HEK293 (cell line): ENCODE measurements at regions not wholly inside any gene's neighbourhood (a gene's known extent, or its start where the extent isn't known, plus 50 kb on each side); places are given as distances from the start of the nearest gene placed in this dataset.

ENCODE experiments used
- CTCF ChIA-PET: fragments of 350-600 bp; formaldehyde crosslinking; extraction: SDS; loops from one replicate; lab custom pipeline; 2021; ENCODE audit warnings: antibody characterized with exemption; lab: Yijun Ruan, JAX
- POLR2A ChIA-PET: fragments of 300-600 bp; formaldehyde crosslinking; extraction: SDS; loops from one replicate; lab custom pipeline; 2020; ENCODE audit warnings: antibody characterized with exemption, inconsistent platforms; lab: Yijun Ruan, JAX
- H3K27ac ChIP-seq: fragments of 200-500 bp; sonication (Bioruptor generic); 2 replicates; pipeline ENCODE4 v1.5.1; 2014; ENCODE audit warnings: low read depth, low read length, control low read depth, inconsistent platforms; ENCODE audit errors: extremely low read depth
- H3K36me3 ChIP-seq, 2 experiments: fragments of 200-500 bp in 1 of 2; sonication (Bioruptor generic) in 1 of 2; 1 replicate in 1 of 2; 2 replicates in 1 of 2; pipeline ENCODE4 v1.5.1; 2014 to 2017; ENCODE audit warnings: inconsistent platforms in 2 of 2, low read length in 2 of 2; ENCODE audit not compliant: control insufficient read depth in 2 of 2, insufficient read depth in 1 of 2
- H3K4me1 ChIP-seq: fragments of 200-500 bp; sonication (Bioruptor generic); 2 replicates; pipeline ENCODE4 v1.5.1; 2014; ENCODE audit warnings: mild to moderate bottlenecking, low read length, inconsistent platforms; ENCODE audit not compliant: control insufficient read depth, insufficient read depth
- H3K4me3 ChIP-seq: 2 replicates; pipeline ENCODE4 v1.5.1; 2011; ENCODE audit warnings: low read depth, mild to moderate bottlenecking, control low read depth, low read length, moderate library complexity
- H3K9me3 ChIP-seq: fragments of 200-500 bp; sonication (Bioruptor generic); 2 replicates; pipeline ENCODE4 v1.5.1; 2014; ENCODE audit warnings: low read depth, low read length, inconsistent platforms; ENCODE audit not compliant: control insufficient read depth, insufficient read depth
- IKZF3 ChIP-seq: fragments of 450-650 bp; IDR thresholded peaks from 2 replicates; pipeline ENCODE4 v1.5.0; 2018; ENCODE audit warnings: missing biosample characterization, mild to moderate bottlenecking, missing genetic modification characterization, moderate library complexity
- RBAK ChIP-seq: fragments of 450-650 bp; formaldehyde crosslinking; IDR thresholded peaks from 2 replicates; pipeline ENCODE4 v1.5.1; 2016; ENCODE audit warnings: missing biosample characterization, missing genetic modification characterization
- TRIM28 ChIP-seq: IDR thresholded peaks from 2 replicates; pipeline ENCODE4 v1.6.1; 2011; ENCODE audit warnings: low read length, control low read depth, borderline replicate concordance
- ZNF121 ChIP-seq: fragments of 450-650 bp; formaldehyde crosslinking; IDR thresholded peaks from 2 replicates; pipeline ENCODE4 v1.5.1; 2016; ENCODE audit warnings: missing biosample characterization, missing genetic modification characterization
- ZNF324 ChIP-seq: fragments of 450-650 bp; formaldehyde crosslinking; IDR thresholded peaks from 2 replicates; pipeline ENCODE4 v1.5.1; 2016; ENCODE audit warnings: missing biosample characterization, missing genetic modification characterization
- ZNF423 ChIP-seq: fragments of 450-650 bp; formaldehyde crosslinking; IDR thresholded peaks from 2 replicates; pipeline ENCODE4 v1.5.1; 2016; ENCODE audit warnings: missing biosample characterization, missing genetic modification characterization
- ZNF701 ChIP-seq: fragments of 450-650 bp; formaldehyde crosslinking; IDR thresholded peaks from 2 replicates; pipeline ENCODE4 v1.5.1; 2016; ENCODE audit warnings: missing biosample characterization, missing genetic modification characterization
- ZNF707 ChIP-seq: fragments of 450-650 bp; formaldehyde crosslinking; IDR thresholded peaks from 2 replicates; pipeline ENCODE4 v1.5.1; 2016; ENCODE audit warnings: missing biosample characterization, missing genetic modification characterization
- ZNF776 ChIP-seq: fragments of 450-650 bp; formaldehyde crosslinking; IDR thresholded peaks from 2 replicates; pipeline ENCODE4 v1.5.0; 2017; ENCODE audit warnings: missing biosample characterization, missing genetic modification characterization, borderline replicate concordance
- ZNF792 ChIP-seq: fragments of 450-650 bp; formaldehyde crosslinking; IDR thresholded peaks from 2 replicates; pipeline ENCODE4 v1.5.1; 2016; ENCODE audit warnings: missing biosample characterization, missing genetic modification characterization
- TF ChIP-seq, protein P1 (sequence below): fragments of 450-650 bp; formaldehyde crosslinking; IDR thresholded peaks from 2 replicates; pipeline ENCODE4 v1.5.1; 2017; ENCODE audit warnings: missing biosample characterization, missing genetic modification characterization
- TF ChIP-seq, protein P2 (sequence below): fragments of 450-650 bp; formaldehyde crosslinking; IDR thresholded peaks from 2 replicates; pipeline ENCODE4 v1.5.1; 2016; ENCODE audit warnings: missing biosample characterization, missing genetic modification characterization
- TF ChIP-seq, protein P3 (sequence below): fragments of 450-650 bp; formaldehyde crosslinking; IDR thresholded peaks from 2 replicates; pipeline ENCODE4 v1.5.1; 2016; ENCODE audit warnings: missing biosample characterization, missing genetic modification characterization
- TF ChIP-seq, protein P4 (sequence below): fragments of 450-650 bp; formaldehyde crosslinking; IDR thresholded peaks from 2 replicates; pipeline ENCODE4 v1.5.1; 2016; ENCODE audit warnings: missing biosample characterization, missing genetic modification characterization
- TF ChIP-seq, protein P5 (sequence below): fragments of 450-650 bp; formaldehyde crosslinking; conservative IDR thresholded peaks from 2 replicates; pipeline ENCODE4 v1.5.1; 2016; ENCODE audit warnings: low read depth, missing biosample characterization, missing genetic modification characterization
- TF ChIP-seq, protein P6 (sequence below): fragments of 450-650 bp; formaldehyde crosslinking; IDR thresholded peaks from 2 replicates; pipeline ENCODE4 v1.5.1; 2016; ENCODE audit warnings: missing biosample characterization, missing genetic modification characterization, low read depth

DNA sequence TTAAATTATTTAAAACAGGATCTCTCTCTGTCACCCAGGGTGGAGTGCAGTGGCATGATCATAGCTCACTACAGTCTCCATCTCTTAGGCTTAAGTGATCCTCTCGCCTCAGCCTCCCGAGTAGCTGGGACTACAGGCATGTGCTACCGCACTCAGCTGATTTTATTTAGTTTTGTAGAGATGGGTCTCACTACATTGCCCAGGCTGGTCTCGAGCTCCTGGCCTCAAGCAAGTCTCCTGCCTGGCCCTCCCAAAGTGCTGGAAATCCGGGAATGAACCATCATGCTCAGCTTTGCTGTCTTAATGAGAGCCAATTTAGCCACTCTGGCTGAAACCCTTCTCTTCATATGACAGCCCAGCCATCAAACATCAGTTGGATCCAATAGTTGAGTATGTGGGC lies 53.3 kb upstream of the NRP1 start:
- Histone ChIP-seq H3K4me3 (no peak overlapping the region), H3K4me1 (peaks cover 26% of the 10 kb centered on the region), H3K27ac (peak overlapping the region; percentile 75; the same call in 1 of the 2 replicates), H3K36me3 (no peaks in the 10 kb centered on the region), H3K9me3 (no peaks in the 10 kb centered on the region)
- ChIA-PET POLR2A (no interaction called here), CTCF (interaction anchor here (0.7 to 1.1 kb wide), 2 partner anchors 12 to 17 kb away, joined by 3 read pairs; no protein-coding TSS in a partner anchor)
- TF ChIP-seq, protein P1, sequence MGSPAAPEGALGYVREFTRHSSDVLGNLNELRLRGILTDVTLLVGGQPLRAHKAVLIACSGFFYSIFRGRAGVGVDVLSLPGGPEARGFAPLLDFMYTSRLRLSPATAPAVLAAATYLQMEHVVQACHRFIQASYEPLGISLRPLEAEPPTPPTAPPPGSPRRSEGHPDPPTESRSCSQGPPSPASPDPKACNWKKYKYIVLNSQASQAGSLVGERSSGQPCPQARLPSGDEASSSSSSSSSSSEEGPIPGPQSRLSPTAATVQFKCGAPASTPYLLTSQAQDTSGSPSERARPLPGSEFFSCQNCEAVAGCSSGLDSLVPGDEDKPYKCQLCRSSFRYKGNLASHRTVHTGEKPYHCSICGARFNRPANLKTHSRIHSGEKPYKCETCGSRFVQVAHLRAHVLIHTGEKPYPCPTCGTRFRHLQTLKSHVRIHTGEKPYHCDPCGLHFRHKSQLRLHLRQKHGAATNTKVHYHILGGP (tag by site-specific recombination): no peak
- TF ChIP-seq ZNF121 (tag by site-specific recombination): peak; percentile 98

DNA sequence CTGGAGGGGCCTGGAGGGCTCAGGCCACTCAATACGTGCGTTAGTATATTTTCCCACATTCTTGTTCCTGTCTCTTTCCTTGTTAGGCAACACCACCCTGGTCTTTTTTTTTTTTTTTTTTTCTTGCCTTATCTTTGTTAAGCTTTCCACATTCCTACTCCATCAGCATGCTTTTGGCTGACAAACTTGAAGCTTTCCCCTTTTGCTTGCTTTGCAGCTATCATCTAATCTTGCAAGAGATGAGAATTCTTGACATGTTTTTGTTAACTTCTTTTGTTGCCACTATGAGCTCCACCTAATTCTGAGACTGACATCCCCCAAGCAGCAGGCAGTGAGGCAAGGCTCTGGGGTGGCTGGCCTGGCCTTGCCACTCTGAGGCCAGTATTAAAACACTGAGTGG lies 52.5 kb upstream of the NRP1 start:
- H3K36me3 ChIP-seq: no peaks in the 10 kb centered on the region
- H3K27ac ChIP-seq: no peak overlapping the region
- no peak overlapping the region for H3K4me3 ChIP-seq
- CTCF ChIA-PET: interaction anchor here (1.1 kb wide), 1 partner anchor 17 kb away, joined by 3 read pairs; no protein-coding TSS in a partner anchor
- no peak for TF ChIP-seq ZNF792 (tag by site-specific recombination)
- no peak for TF ChIP-seq ZNF423 (tag by site-specific recombination)
- TF ChIP-seq, protein P2, sequence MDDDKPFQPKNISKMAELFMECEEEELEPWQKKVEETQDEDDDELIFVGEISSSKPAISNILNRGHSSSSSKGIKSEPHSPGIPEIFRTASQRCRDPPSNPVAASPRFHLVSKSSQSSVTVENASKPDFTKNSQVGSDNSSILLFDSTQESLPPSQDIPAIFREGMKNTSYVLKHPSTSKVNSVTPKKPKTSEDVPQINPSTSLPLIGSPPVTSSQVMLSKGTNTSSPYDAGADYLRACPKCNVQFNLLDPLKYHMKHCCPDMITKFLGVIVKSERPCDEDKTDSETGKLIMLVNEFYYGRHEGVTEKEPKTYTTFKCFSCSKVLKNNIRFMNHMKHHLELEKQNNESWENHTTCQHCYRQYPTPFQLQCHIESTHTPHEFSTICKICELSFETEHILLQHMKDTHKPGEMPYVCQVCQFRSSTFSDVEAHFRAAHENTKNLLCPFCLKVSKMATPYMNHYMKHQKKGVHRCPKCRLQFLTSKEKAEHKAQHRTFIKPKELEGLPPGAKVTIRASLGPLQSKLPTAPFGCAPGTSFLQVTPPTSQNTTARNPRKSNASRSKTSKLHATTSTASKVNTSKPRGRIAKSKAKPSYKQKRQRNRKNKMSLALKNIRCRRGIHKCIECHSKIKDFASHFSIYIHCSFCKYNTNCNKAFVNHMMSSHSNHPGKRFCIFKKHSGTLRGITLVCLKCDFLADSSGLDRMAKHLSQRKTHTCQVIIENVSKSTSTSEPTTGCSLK: no peak
- TF ChIP-seq ZNF701: no peak
- POLR2A ChIA-PET: interaction anchor here (0.5 to 1.1 kb wide), 2 partner anchors 12 to 507 kb away, joined by 3 to 4 read pairs; no protein-coding TSS in a partner anchor
- H3K9me3 ChIP-seq: no peaks in the 10 kb centered on the region
- H3K4me1 ChIP-seq: peaks cover 26% of the 10 kb centered on the region

DNA sequence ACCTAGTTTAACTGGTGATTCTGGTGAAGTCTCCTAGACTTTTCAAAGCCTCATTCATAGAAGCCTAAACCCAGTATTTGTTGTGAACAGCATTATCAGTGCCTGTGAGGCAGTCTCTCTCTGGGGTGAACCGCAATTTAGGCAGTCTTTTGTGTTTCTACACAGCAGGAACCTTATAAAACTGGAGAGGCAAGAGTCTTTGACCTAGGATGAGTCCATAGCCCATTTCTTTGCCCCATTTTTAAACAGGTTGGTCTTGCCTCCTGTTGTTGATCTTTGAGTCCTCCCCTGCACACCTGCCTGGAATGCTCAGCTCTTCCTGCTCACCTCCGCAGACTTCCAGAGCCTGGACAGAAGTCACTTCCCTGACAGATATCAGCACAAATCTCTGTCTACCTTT lies 51.2 kb upstream of the NRP1 start:
- ChIA-PET POLR2A (no interaction called here), CTCF (no interaction called here)
- H3K4me1 ChIP-seq: peaks cover 26% of the 10 kb centered on the region
- no peak overlapping the region for H3K4me3 ChIP-seq
- H3K9me3 ChIP-seq: no peaks in the 10 kb centered on the region
- H3K36me3 ChIP-seq: no peaks in the 10 kb centered on the region
- peak overlapping the region; percentile 46; the same call in 1 of the 2 replicates for H3K27ac ChIP-seq
- TF ChIP-seq ZNF324 (tag by site-specific recombination): no peak
- no peak for TF ChIP-seq TRIM28
- no peak for TF ChIP-seq RBAK (tag by site-specific recombination)
- TF ChIP-seq, protein P3, sequence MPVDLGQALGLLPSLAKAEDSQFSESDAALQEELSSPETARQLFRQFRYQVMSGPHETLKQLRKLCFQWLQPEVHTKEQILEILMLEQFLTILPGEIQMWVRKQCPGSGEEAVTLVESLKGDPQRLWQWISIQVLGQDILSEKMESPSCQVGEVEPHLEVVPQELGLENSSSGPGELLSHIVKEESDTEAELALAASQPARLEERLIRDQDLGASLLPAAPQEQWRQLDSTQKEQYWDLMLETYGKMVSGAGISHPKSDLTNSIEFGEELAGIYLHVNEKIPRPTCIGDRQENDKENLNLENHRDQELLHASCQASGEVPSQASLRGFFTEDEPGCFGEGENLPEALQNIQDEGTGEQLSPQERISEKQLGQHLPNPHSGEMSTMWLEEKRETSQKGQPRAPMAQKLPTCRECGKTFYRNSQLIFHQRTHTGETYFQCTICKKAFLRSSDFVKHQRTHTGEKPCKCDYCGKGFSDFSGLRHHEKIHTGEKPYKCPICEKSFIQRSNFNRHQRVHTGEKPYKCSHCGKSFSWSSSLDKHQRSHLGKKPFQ (tag by site-specific recombination): no peak
- 0 out of 2 replicates have a peak, but pooled peaks have one; percentile 8 for TF ChIP-seq IKZF3 (tag by site-specific recombination)
- TF ChIP-seq, protein P4, sequence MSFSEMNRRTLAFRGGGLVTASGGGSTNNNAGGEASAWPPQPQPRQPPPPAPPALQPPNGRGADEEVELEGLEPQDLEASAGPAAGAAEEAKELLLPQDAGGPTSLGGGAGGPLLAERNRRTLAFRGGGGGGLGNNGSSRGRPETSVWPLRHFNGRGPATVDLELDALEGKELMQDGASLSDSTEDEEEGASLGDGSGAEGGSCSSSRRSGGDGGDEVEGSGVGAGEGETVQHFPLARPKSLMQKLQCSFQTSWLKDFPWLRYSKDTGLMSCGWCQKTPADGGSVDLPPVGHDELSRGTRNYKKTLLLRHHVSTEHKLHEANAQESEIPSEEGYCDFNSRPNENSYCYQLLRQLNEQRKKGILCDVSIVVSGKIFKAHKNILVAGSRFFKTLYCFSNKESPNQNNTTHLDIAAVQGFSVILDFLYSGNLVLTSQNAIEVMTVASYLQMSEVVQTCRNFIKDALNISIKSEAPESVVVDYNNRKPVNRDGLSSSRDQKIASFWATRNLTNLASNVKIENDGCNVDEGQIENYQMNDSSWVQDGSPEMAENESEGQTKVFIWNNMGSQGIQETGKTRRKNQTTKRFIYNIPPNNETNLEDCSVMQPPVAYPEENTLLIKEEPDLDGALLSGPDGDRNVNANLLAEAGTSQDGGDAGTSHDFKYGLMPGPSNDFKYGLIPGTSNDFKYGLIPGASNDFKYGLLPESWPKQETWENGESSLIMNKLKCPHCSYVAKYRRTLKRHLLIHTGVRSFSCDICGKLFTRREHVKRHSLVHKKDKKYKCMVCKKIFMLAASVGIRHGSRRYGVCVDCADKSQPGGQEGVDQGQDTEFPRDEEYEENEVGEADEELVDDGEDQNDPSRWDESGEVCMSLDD (tag by site-specific recombination): no peak
- no peak for TF ChIP-seq ZNF776 (tag by site-specific recombination)
- TF ChIP-seq, protein P5, sequence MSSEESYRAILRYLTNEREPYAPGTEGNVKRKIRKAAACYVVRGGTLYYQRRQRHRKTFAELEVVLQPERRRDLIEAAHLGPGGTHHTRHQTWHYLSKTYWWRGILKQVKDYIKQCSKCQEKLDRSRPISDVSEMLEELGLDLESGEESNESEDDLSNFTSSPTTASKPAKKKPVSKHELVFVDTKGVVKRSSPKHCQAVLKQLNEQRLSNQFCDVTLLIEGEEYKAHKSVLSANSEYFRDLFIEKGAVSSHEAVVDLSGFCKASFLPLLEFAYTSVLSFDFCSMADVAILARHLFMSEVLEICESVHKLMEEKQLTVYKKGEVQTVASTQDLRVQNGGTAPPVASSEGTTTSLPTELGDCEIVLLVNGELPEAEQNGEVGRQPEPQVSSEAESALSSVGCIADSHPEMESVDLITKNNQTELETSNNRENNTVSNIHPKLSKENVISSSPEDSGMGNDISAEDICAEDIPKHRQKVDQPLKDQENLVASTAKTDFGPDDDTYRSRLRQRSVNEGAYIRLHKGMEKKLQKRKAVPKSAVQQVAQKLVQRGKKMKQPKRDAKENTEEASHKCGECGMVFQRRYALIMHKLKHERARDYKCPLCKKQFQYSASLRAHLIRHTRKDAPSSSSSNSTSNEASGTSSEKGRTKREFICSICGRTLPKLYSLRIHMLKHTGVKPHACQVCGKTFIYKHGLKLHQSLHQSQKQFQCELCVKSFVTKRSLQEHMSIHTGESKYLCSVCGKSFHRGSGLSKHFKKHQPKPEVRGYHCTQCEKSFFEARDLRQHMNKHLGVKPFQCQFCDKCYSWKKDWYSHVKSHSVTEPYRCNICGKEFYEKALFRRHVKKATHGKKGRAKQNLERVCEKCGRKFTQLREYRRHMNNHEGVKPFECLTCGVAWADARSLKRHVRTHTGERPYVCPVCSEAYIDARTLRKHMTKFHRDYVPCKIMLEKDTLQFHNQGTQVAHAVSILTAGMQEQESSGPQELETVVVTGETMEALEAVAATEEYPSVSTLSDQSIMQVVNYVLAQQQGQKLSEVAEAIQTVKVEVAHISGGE (tag by site-specific recombination): no peak
- no peak for TF ChIP-seq ZNF707 (tag by site-specific recombination)
- TF ChIP-seq, protein P6, sequence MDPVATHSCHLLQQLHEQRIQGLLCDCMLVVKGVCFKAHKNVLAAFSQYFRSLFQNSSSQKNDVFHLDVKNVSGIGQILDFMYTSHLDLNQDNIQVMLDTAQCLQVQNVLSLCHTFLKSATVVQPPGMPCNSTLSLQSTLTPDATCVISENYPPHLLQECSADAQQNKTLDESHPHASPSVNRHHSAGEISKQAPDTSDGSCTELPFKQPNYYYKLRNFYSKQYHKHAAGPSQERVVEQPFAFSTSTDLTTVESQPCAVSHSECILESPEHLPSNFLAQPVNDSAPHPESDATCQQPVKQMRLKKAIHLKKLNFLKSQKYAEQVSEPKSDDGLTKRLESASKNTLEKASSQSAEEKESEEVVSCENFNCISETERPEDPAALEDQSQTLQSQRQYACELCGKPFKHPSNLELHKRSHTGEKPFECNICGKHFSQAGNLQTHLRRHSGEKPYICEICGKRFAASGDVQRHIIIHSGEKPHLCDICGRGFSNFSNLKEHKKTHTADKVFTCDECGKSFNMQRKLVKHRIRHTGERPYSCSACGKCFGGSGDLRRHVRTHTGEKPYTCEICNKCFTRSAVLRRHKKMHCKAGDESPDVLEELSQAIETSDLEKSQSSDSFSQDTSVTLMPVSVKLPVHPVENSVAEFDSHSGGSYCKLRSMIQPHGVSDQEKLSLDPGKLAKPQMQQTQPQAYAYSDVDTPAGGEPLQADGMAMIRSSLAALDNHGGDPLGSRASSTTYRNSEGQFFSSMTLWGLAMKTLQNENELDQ (tag by site-specific recombination): no peak
